Stimulated activated CD8-positive, alpha-beta memory T cell treated with anti-CD3 and anti-CD28 coated beads, Interleukin-15, amount 100 ng/mL, for 48 hours (primary cell): ENCODE measurements at regions not wholly inside any gene's neighbourhood (a gene's known extent, or its start where the extent isn't known, plus 50 kb on each side); places are given as distances from the start of the nearest gene placed in this dataset.
A peak's percentile ranks its signal among the peaks of the same experiment; 100 is the strongest.
"Not testable (repeated sequence)": the region's sequence is repeated elsewhere in the genome, so short reads cannot be mapped to it uniquely, and the experiment has no call there.

Experiments used
- DNase-seq, 2 donors: peaks; one replicate each; pipeline ENCODE4 v3.0.0-alpha.2; 2020; ENCODE audit warnings: low read depth in 2 of 2

GRCh38 chr11:69950120-69950519 lies 128.0 kb upstream of the ANO1 start:
- peak; percentile 3 to 8 for DNase-seq

- no peak for DNase-seq
Observed at GRCh38 chr11:69950621-69951020, 127.5 kb upstream of the ANO1 start.

- no peak for DNase-seq
Observed at GRCh38 chr11:69951821-69952220, 126.3 kb upstream of the ANO1 start.

- DNase-seq: not testable (repeated sequence)
Observed at GRCh38 chr11:69952229-69952975, 125.7 kb upstream of the ANO1 start.

- no peak for DNase-seq
Observed at GRCh38 chr11:69953356-69953755, 124.8 kb upstream of the ANO1 start.

- DNase-seq: no peak
Observed at GRCh38 chr11:69954756-69955155, 123.4 kb upstream of the ANO1 start.

- no peak for DNase-seq
Observed at GRCh38 chr11:69956669-69957190, 121.4 kb upstream of the ANO1 start.

- DNase-seq: no peak
Observed at GRCh38 chr11:69957849-69958248, 120.3 kb upstream of the ANO1 start.

- no peak for DNase-seq
Observed at GRCh38 chr11:69958308-69958707, 119.8 kb upstream of the ANO1 start.

- no peak for DNase-seq
Observed at GRCh38 chr11:69959461-69959860, 118.7 kb upstream of the ANO1 start.

GRCh38 chr11:69961738-69962137 lies 116.4 kb upstream of the ANO1 start:
- DNase-seq: no peak

GRCh38 chr11:69962152-69962551 lies 116.0 kb upstream of the ANO1 start:
- no peak for DNase-seq

GRCh38 chr11:69963533-69964246 lies 114.4 kb upstream of the ANO1 start:
- DNase-seq: no peak

GRCh38 chr11:69964247-69964643 lies 113.9 kb upstream of the ANO1 start:
- no peak for DNase-seq

- DNase-seq: no peak
Observed at GRCh38 chr11:69965821-69966582, 112.1 kb upstream of the ANO1 start.

GRCh38 chr11:69966583-69966835 lies 111.6 kb upstream of the ANO1 start:
- no peak for DNase-seq

- no peak for DNase-seq
Observed at GRCh38 chr11:69966910-69967483, 111.1 kb upstream of the ANO1 start.

- DNase-seq: no peak
Observed at GRCh38 chr11:69967484-69967883, 110.6 kb upstream of the ANO1 start.

- DNase-seq: no peak
Observed at GRCh38 chr11:69968396-69969347, 109.4 kb upstream of the ANO1 start.

- DNase-seq: no peak
Observed at GRCh38 chr11:69969890-69970784, 108.0 kb upstream of the ANO1 start.
